SK-N-MC (cell line): ENCODE measurements at regions not wholly inside any gene's neighbourhood (a gene's known extent, or its start where the extent isn't known, plus 50 kb on each side); places are given as distances from the start of the nearest gene placed in this dataset.

Experiments
- DNase-seq: peaks from one replicate; pipeline ENCODE4 v3.0.0-alpha.2; 2011; ENCODE audit warnings: low read depth, low spot score
- H3K27ac ChIP-seq: fragments of 200-600 bp; sonication (generic); 2 replicates; pipeline ENCODE4 v1.5.1; 2016; ENCODE audit warnings: mixed run types
- H3K36me3 ChIP-seq: fragments of 200-600 bp; sonication (generic); 2 replicates; pipeline ENCODE4 v1.6.1; 2017; ENCODE audit warnings: antibody characterized with exemption, low read length, mixed read lengths; ENCODE audit not compliant: insufficient read depth
- H3K4me3 ChIP-seq: fragments of 200-600 bp; sonication (generic); 2 replicates; pipeline ENCODE4 v1.5.1; 2016
- H3K9ac ChIP-seq: fragments of 200-600 bp; sonication (generic); 2 replicates; pipeline ENCODE4 v1.8.0; 2017; ENCODE audit warnings: mixed run types, mixed read lengths; ENCODE audit not compliant: insufficient read length
- H3K9me3 ChIP-seq: fragments of 200-600 bp; sonication (generic); 2 replicates; pipeline ENCODE4 v1.6.1; 2017; ENCODE audit warnings: low read depth, mild to moderate bottlenecking, antibody characterized with exemption, low read length, moderate library complexity, mixed read lengths
- EZH2 ChIP-seq: fragments of 200-600 bp; sonication (generic); IDR thresholded peaks from one replicate; pipeline ENCODE4 v1.6.1; 2017; ENCODE audit warnings: antibody characterized with exemption
- FOXP2 ChIP-seq: optimal IDR thresholded peaks from 2 replicates; pipeline ENCODE3; 2011; ENCODE audit warnings: mild to moderate bottlenecking, moderate library complexity; ENCODE audit not compliant: insufficient read depth; ENCODE audit errors: extremely low read length, control extremely low read depth
- POLR2AphosphoS5 ChIP-seq: IDR thresholded peaks from 2 replicates; pipeline ENCODE4 v1.6.1; 2012; ENCODE audit warnings: mild to moderate bottlenecking, low read depth, low read length, borderline replicate concordance

GRCh38 chr2:195356026-195356425 is 301.0 kb upstream of the SLC39A10 start:
- DNase-seq, result no peak
- Histone ChIP-seq H3K9ac (no peak overlapping the region), H3K9me3 (no peaks in the 10 kb centered on the region), H3K36me3 (no peaks in the 10 kb centered on the region), H3K4me3 (no peak overlapping the region), H3K27ac (no peak overlapping the region)
- no peak for TF ChIP-seq POLR2AphosphoS5
- no peak for TF ChIP-seq FOXP2
- TF ChIP-seq EZH2, result no peak

GRCh38 chr2:195352581-195352980 is 304.4 kb upstream of the SLC39A10 start:
- H3K4me3 ChIP-seq, result no peak overlapping the region
- no peak for DNase-seq
- H3K9me3 ChIP-seq, result no peaks in the 10 kb centered on the region
- H3K36me3 ChIP-seq, result no peaks in the 10 kb centered on the region
- TF ChIP-seq POLR2AphosphoS5, result no peak
- no peak for TF ChIP-seq FOXP2
- no peak for TF ChIP-seq EZH2
- no peak overlapping the region for H3K9ac ChIP-seq
- no peak overlapping the region for H3K27ac ChIP-seq

- H3K36me3 ChIP-seq, result no peaks in the 10 kb centered on the region
- no peak overlapping the region for H3K9ac ChIP-seq
- no peak overlapping the region for H3K4me3 ChIP-seq
- H3K9me3 ChIP-seq, result no peaks in the 10 kb centered on the region
- DNase-seq, result no peak
- no peak overlapping the region for H3K27ac ChIP-seq
- no peak for TF ChIP-seq POLR2AphosphoS5
Observed at GRCh38 chr2:195343942-195344530, 313.0 kb upstream of the SLC39A10 start.

- DNase-seq, result no peak
- no peak overlapping the region for H3K4me3 ChIP-seq
Observed at GRCh38 chr2:195343540-195343939, 313.5 kb upstream of the SLC39A10 start.

GRCh38 chr2:195342061-195342460 is 315.0 kb upstream of the SLC39A10 start:
- TF ChIP-seq EZH2 (no peak), POLR2AphosphoS5 (no peak), FOXP2 (no peak)
- Histone ChIP-seq H3K9ac (no peak overlapping the region), H3K9me3 (no peaks in the 10 kb centered on the region), H3K27ac (no peak overlapping the region), H3K36me3 (no peaks in the 10 kb centered on the region), H3K4me3 (no peak overlapping the region)
- DNase-seq, result no peak

More at GRCh38 chr2:195343540-195343939, 313.5 kb upstream of the SLC39A10 start:
- no peak for TF ChIP-seq POLR2AphosphoS5
- TF ChIP-seq FOXP2, result no peak
- TF ChIP-seq EZH2, result no peak
- H3K9ac ChIP-seq, result no peak overlapping the region
- no peaks in the 10 kb centered on the region for H3K36me3 ChIP-seq
- no peak overlapping the region for H3K27ac ChIP-seq
- no peaks in the 10 kb centered on the region for H3K9me3 ChIP-seq

GRCh38 chr2:195338856-195339255 is 318.2 kb upstream of the SLC39A10 start:
- TF ChIP-seq POLR2AphosphoS5 (no peak), FOXP2 (no peak), EZH2 (no peak)
- H3K9me3 ChIP-seq, result no peaks in the 10 kb centered on the region
- H3K9ac ChIP-seq, result no peak overlapping the region
- H3K36me3 ChIP-seq, result no peaks in the 10 kb centered on the region
- H3K4me3 ChIP-seq, result no peak overlapping the region
- no peak for DNase-seq
- H3K27ac ChIP-seq, result no peak overlapping the region

- Histone ChIP-seq H3K36me3 (no peaks in the 10 kb centered on the region), H3K9ac (no peak overlapping the region), H3K27ac (no peak overlapping the region), H3K9me3 (no peaks in the 10 kb centered on the region), H3K4me3 (no peak overlapping the region)
- DNase-seq, result no peak
- TF ChIP-seq POLR2AphosphoS5 (no peak), FOXP2 (no peak), EZH2 (no peak)
Observed at GRCh38 chr2:195337597-195337996, 319.4 kb upstream of the SLC39A10 start.

- DNase-seq, result no peak
- no peak overlapping the region for H3K9ac ChIP-seq
- no peaks in the 10 kb centered on the region for H3K36me3 ChIP-seq
- no peak overlapping the region for H3K27ac ChIP-seq
- no peak for TF ChIP-seq FOXP2
- no peak for TF ChIP-seq EZH2
- no peak for TF ChIP-seq POLR2AphosphoS5
- H3K9me3 ChIP-seq, result no peaks in the 10 kb centered on the region
- no peak overlapping the region for H3K4me3 ChIP-seq
Observed at GRCh38 chr2:195333869-195334268, 323.2 kb upstream of the SLC39A10 start.

GRCh38 chr2:195331966-195332365 is 325.1 kb upstream of the SLC39A10 start:
- Histone ChIP-seq H3K9ac (no peak overlapping the region), H3K36me3 (no peaks in the 10 kb centered on the region), H3K27ac (no peak overlapping the region), H3K4me3 (no peak overlapping the region), H3K9me3 (no peaks in the 10 kb centered on the region)
- no peak for DNase-seq
- TF ChIP-seq EZH2 (no peak), FOXP2 (no peak), POLR2AphosphoS5 (no peak)
